Gastrocnemius medialis (tissue), 4 donors: ENCODE measurements at regions not wholly inside any gene's neighbourhood (a gene's known extent, or its start where the extent isn't known, plus 50 kb on each side); places are given as distances from the start of the nearest gene placed in this dataset.

ENCODE experiments used
- CTCF ChIP-seq, 5 experiments: fragments of 450-650 bp in 3 of 5; fragments of 200-600 bp in 2 of 5; sonication (generic) in 2 of 5; IDR thresholded peaks in 4 of 5; conservative IDR thresholded peaks in 1 of 5; 1 replicate in 4 of 5; 2 replicates in 1 of 5; pipeline ENCODE4 v1.5.1; 2016 to 2019; ENCODE audit warnings: antibody characterized with exemption in 5 of 5, mild to moderate bottlenecking in 3 of 5, moderate library complexity in 3 of 5
- POLR2A ChIP-seq, 2 donors: fragments of 450-650 bp; IDR thresholded peaks; one replicate each; pipeline ENCODE4 v1.6.1; 2017; ENCODE audit warnings: antibody characterized with exemption in 2 of 2, mild to moderate bottlenecking in 2 of 2, moderate library complexity in 2 of 2

GRCh38 chr18:22731398-22731797 is 201.7 kb upstream of the RBBP8 start:
- TF ChIP-seq CTCF (IDR thresholded peaks at IDR 0.05 in 4 of 5, conservative IDR thresholded peaks at IDR 0.05 in 1 of 5) (no peak), POLR2A (IDR thresholded peaks at IDR 0.05) (no peak)
